HG03196 (cell line): ENCODE measurements at regions not wholly inside any gene's neighbourhood (a gene's known extent, or its start where the extent isn't known, plus 50 kb on each side); places are given as distances from the start of the nearest gene placed in this dataset.

Experiments
- ATAC-seq: cut with Tn5 transposase; IDR thresholded peaks from one replicate; pipeline ENCODE4 v1.9.1; 2021; ENCODE audit not compliant: unreplicated experiment

- no peak for ATAC-seq
Observed at GRCh38 chr10:7478727-7479457, 68.1 kb upstream of the SFMBT2 start.

- ATAC-seq, result no peak
Observed at GRCh38 chr10:7477538-7478334, 66.9 kb upstream of the SFMBT2 start.

GRCh38 chr10:7475939-7476338, 65.1 kb upstream of the SFMBT2 start:
- no peak for ATAC-seq

- ATAC-seq, result no peak
Observed at GRCh38 chr10:7475046-7475911, 64.4 kb upstream of the SFMBT2 start.

- ATAC-seq, result no peak
Observed at GRCh38 chr10:7474388-7474787, 63.6 kb upstream of the SFMBT2 start.

- no peak for ATAC-seq
Observed at GRCh38 chr10:7473474-7473873, 62.6 kb upstream of the SFMBT2 start.

- ATAC-seq, result peak; percentile 87
Observed at GRCh38 chr10:7471720-7472367, 61.0 kb upstream of the SFMBT2 start.

- ATAC-seq, result no peak
Observed at GRCh38 chr10:7470371-7470770, 59.5 kb upstream of the SFMBT2 start.

GRCh38 chr10:7467031-7467667, 56.3 kb upstream of the SFMBT2 start:
- ATAC-seq, result no peak

GRCh38 chr10:7464691-7465090, 53.9 kb upstream of the SFMBT2 start:
- ATAC-seq, result no peak
